HepG2 (cell line): ENCODE measurements at regions not wholly inside any gene's neighbourhood (a gene's known extent, or its start where the extent isn't known, plus 50 kb on each side); places are given as distances from the start of the nearest gene placed in this dataset.

Experiments
- CBFB ChIP-seq: sonication (generic); formaldehyde crosslinking; IDR thresholded peaks from 2 replicates; pipeline ENCODE4 v1.4.0; 2020; ENCODE audit warnings: missing genetic modification reagents
- MAF1 ChIP-seq: sonication (generic); formaldehyde crosslinking; IDR thresholded peaks from 2 replicates; pipeline ENCODE4 v1.5.0; 2020; ENCODE audit warnings: missing genetic modification reagents, borderline replicate concordance
- POLR2G ChIP-seq: fragments of 200-400 bp; formaldehyde crosslinking; IDR thresholded peaks from 2 replicates; pipeline ENCODE4 v1.6.1; 2018; ENCODE audit warnings: mild to moderate bottlenecking, low read depth, low read length, moderate library complexity
- RXRB ChIP-seq: IDR thresholded peaks from 2 replicates; pipeline ENCODE4 v1.6.1; 2016; ENCODE audit warnings: borderline replicate concordance, missing genetic modification reagents, missing compliant biosample characterization
- SUZ12 ChIP-seq: fragments of 150-350 bp; IDR thresholded peaks from 2 replicates; pipeline ENCODE4 v1.6.1; 2014; ENCODE audit warnings: low read depth, low read length
- TEF ChIP-seq: sonication (generic); formaldehyde crosslinking; IDR thresholded peaks from 2 replicates; pipeline ENCODE4 v1.5.0; 2020; ENCODE audit warnings: missing genetic modification reagents
- TRIM24 ChIP-seq: sonication (generic); formaldehyde crosslinking; IDR thresholded peaks from 2 replicates; pipeline ENCODE4 v1.8.0; 2022; ENCODE audit warnings: mild to moderate bottlenecking, missing genetic modification reagents
- ZBED4 ChIP-seq: sonication (generic); formaldehyde crosslinking; IDR thresholded peaks from 2 replicates; pipeline ENCODE4 v1.4.0; 2020; ENCODE audit warnings: missing genetic modification reagents, borderline replicate concordance
- ZHX2 ChIP-seq, 2 experiments: sonication (generic) in 1 of 2; formaldehyde crosslinking in 1 of 2; IDR thresholded peaks; 2 replicates each; pipeline versions ENCODE4 v1.6.1 to v1.9.0; 2014 to 2022; ENCODE audit warnings: antibody characterized with exemption in 1 of 2, borderline replicate concordance in 1 of 2, inconsistent platforms in 1 of 2, low read depth in 1 of 2, missing genetic modification reagents in 1 of 2
- ZNF543 ChIP-seq: sonication (generic); formaldehyde crosslinking; IDR thresholded peaks from 2 replicates; pipeline ENCODE4 v1.4.0; 2020; ENCODE audit warnings: mild to moderate bottlenecking, missing genetic modification reagents
- ZNF788 ChIP-seq: sonication (generic); formaldehyde crosslinking; IDR thresholded peaks from 2 replicates; pipeline ENCODE4 v1.5.0; 2020; ENCODE audit warnings: mild to moderate bottlenecking, missing genetic modification reagents, borderline replicate concordance

GRCh38 chr14:83779266-83779665 lies 1750.7 kb upstream of the FLRT2 start (continued):
- TF ChIP-seq ZHX2 (IDR thresholded peaks at IDR 0.05; ENCODE audit: low read depth), result no peak
- TF ChIP-seq ZHX2 (CRISPR knock-in tag; IDR thresholded peaks at IDR 0.05; ENCODE audit: borderline replicate concordance), result no peak
- TF ChIP-seq POLR2G, result no peak
- no peak for TF ChIP-seq RXRB (CRISPR knock-in tag)
- no peak for TF ChIP-seq ZNF788
- no peak for TF ChIP-seq TEF
- TF ChIP-seq MAF1, result no peak
- TF ChIP-seq TRIM24 (CRISPR knock-in tag), result no peak
- TF ChIP-seq ZNF543 (CRISPR knock-in tag), result no peak
- no peak for TF ChIP-seq SUZ12
- no peak for TF ChIP-seq ZBED4 (CRISPR knock-in tag)
- no peak for TF ChIP-seq CBFB (CRISPR knock-in tag)
